SK-N-SH (cell line): ENCODE measurements at regions not wholly inside any gene's neighbourhood (a gene's known extent, or its start where the extent isn't known, plus 50 kb on each side); places are given as distances from the start of the nearest gene placed in this dataset.

Experiments
- CHD2 ChIP-seq: fragments of 150-350 bp; IDR thresholded peaks from 2 replicates; pipeline ENCODE4 v1.6.1; 2018; ENCODE audit warnings: low read length; ENCODE audit not compliant: partially characterized antibody
- EP300 ChIP-seq, 2 experiments: IDR thresholded peaks; 2 replicates each; pipeline versions ENCODE4 v1.4.0 to v1.6.1; 2012; ENCODE audit warnings: borderline replicate concordance in 1 of 2, low read depth in 1 of 2, low read length in 1 of 2
- EZH2phosphoT487 ChIP-seq: fragments of 200-600 bp; sonication (generic); IDR thresholded peaks from 2 replicates; pipeline ENCODE4 v1.6.1; 2017; ENCODE audit warnings: low read depth, mixed run types, mild to moderate bottlenecking, antibody characterized with exemption, moderate library complexity, borderline replicate concordance
- JUND ChIP-seq: IDR thresholded peaks from 2 replicates; pipeline ENCODE4 v1.4.0; 2012
- MXI1 ChIP-seq: IDR thresholded peaks from 2 replicates; pipeline ENCODE4 v1.6.1; 2012; ENCODE audit warnings: mild to moderate bottlenecking, low read depth, low read length, improper control_type of control experiment
- POLR2AphosphoS5 ChIP-seq: IDR thresholded peaks from 2 replicates; pipeline ENCODE4 v1.6.1; 2012; ENCODE audit warnings: low read depth, low read length
- TAF1 ChIP-seq: IDR thresholded peaks from 2 replicates; pipeline ENCODE4 v1.6.1; 2012; ENCODE audit warnings: low read depth, mild to moderate bottlenecking, low read length, moderate library complexity, borderline replicate concordance
- TF ChIP-seq, protein P1 (sequence below): fragments of 200-600 bp; sonication (generic); IDR thresholded peaks from 2 replicates; pipeline ENCODE4 v1.6.1; 2017; ENCODE audit warnings: antibody characterized with exemption, mild to moderate bottlenecking, moderate library complexity
- TF ChIP-seq, protein P2 (sequence below): IDR thresholded peaks from 2 replicates; pipeline ENCODE4 v1.6.1; 2012; ENCODE audit warnings: mild to moderate bottlenecking, low read depth, low read length, moderate library complexity

DNA sequence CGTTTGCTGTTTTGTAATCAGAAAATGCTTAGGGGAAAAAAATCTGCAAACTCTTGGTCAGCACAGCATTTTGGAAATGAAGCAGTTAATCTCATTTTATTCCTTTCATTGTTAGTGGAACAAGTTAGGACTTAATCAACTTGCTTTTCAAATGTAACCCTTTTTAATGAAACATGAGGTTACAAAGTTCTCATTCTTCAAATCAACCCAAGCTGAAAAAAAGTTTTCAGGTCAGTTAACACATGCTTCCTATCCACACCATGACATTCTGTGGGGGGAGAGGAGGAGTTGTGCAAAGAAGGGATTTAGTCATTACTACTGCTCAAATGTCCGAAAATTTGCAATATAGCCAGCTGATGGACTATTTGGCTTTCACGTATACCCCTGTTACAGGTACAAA lies 283.2 kb upstream of the LYPLAL1 start:
- TF ChIP-seq, protein P1, sequence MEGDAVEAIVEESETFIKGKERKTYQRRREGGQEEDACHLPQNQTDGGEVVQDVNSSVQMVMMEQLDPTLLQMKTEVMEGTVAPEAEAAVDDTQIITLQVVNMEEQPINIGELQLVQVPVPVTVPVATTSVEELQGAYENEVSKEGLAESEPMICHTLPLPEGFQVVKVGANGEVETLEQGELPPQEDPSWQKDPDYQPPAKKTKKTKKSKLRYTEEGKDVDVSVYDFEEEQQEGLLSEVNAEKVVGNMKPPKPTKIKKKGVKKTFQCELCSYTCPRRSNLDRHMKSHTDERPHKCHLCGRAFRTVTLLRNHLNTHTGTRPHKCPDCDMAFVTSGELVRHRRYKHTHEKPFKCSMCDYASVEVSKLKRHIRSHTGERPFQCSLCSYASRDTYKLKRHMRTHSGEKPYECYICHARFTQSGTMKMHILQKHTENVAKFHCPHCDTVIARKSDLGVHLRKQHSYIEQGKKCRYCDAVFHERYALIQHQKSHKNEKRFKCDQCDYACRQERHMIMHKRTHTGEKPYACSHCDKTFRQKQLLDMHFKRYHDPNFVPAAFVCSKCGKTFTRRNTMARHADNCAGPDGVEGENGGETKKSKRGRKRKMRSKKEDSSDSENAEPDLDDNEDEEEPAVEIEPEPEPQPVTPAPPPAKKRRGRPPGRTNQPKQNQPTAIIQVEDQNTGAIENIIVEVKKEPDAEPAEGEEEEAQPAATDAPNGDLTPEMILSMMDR: no peak
- TF ChIP-seq MXI1 (no peak), POLR2AphosphoS5 (no peak), EP300 (IDR thresholded peaks at IDR 0.05; ENCODE audit: borderline replicate concordance in 1 of 2, low read depth in 1 of 2, low read length in 1 of 2) (no peak), EZH2phosphoT487 (no peak), CHD2 (no peak), JUND (no peak), TAF1 (no peak)
- TF ChIP-seq, protein P2, sequence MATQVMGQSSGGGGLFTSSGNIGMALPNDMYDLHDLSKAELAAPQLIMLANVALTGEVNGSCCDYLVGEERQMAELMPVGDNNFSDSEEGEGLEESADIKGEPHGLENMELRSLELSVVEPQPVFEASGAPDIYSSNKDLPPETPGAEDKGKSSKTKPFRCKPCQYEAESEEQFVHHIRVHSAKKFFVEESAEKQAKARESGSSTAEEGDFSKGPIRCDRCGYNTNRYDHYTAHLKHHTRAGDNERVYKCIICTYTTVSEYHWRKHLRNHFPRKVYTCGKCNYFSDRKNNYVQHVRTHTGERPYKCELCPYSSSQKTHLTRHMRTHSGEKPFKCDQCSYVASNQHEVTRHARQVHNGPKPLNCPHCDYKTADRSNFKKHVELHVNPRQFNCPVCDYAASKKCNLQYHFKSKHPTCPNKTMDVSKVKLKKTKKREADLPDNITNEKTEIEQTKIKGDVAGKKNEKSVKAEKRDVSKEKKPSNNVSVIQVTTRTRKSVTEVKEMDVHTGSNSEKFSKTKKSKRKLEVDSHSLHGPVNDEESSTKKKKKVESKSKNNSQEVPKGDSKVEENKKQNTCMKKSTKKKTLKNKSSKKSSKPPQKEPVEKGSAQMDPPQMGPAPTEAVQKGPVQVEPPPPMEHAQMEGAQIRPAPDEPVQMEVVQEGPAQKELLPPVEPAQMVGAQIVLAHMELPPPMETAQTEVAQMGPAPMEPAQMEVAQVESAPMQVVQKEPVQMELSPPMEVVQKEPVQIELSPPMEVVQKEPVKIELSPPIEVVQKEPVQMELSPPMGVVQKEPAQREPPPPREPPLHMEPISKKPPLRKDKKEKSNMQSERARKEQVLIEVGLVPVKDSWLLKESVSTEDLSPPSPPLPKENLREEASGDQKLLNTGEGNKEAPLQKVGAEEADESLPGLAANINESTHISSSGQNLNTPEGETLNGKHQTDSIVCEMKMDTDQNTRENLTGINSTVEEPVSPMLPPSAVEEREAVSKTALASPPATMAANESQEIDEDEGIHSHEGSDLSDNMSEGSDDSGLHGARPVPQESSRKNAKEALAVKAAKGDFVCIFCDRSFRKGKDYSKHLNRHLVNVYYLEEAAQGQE: no peak
